Panc1 (cell line): ENCODE measurements at regions not wholly inside any gene's neighbourhood (a gene's known extent, or its start where the extent isn't known, plus 50 kb on each side); places are given as distances from the start of the nearest gene placed in this dataset.

Experiments
- CTCF ChIP-seq: fragments of 450-650 bp; IDR thresholded peaks from 2 replicates; pipeline ENCODE4 v1.5.1; 2017; ENCODE audit warnings: mild to moderate bottlenecking
- POLR2AphosphoS5 ChIP-seq: IDR thresholded peaks from 2 replicates; pipeline ENCODE4 v1.6.1; 2012; ENCODE audit warnings: mild to moderate bottlenecking, low read depth, low read length, moderate library complexity
- TCF7L2 ChIP-seq: IDR thresholded peaks from 2 replicates; pipeline ENCODE4 v1.6.1; 2011; ENCODE audit warnings: mild to moderate bottlenecking, low read depth, low read length, inconsistent platforms

GRCh38 chr2:40034801-40035200, 255.7 kb upstream of the THUMPD2 start:
- no peak for TF ChIP-seq CTCF
- TF ChIP-seq POLR2AphosphoS5, result no peak
- no peak for TF ChIP-seq TCF7L2
